Vagina (tissue), 2 donors: ENCODE measurements at regions not wholly inside any gene's neighbourhood (a gene's known extent, or its start where the extent isn't known, plus 50 kb on each side); places are given as distances from the start of the nearest gene placed in this dataset.

Experiments used
- CTCF ChIP-seq, 3 experiments: fragments of 450-650 bp in 2 of 3; fragments of 200-600 bp in 1 of 3; sonication (generic) in 1 of 3; IDR thresholded peaks; one replicate each; pipeline ENCODE4 v1.5.1; 2017 to 2019; ENCODE audit warnings: antibody characterized with exemption in 3 of 3, mild to moderate bottlenecking in 2 of 3, moderate library complexity in 2 of 3
- POLR2A ChIP-seq, 2 donors: fragments of 450-650 bp; IDR thresholded peaks; one replicate each; pipeline ENCODE4 v1.6.1; 2017; ENCODE audit warnings: antibody characterized with exemption in 2 of 2, mild to moderate bottlenecking in 2 of 2, moderate library complexity in 2 of 2
- POLR2AphosphoS5 ChIP-seq, 2 donors: sonication (generic); formaldehyde crosslinking; IDR thresholded peaks; one replicate each; pipeline ENCODE4 v1.9.0; 2017; ENCODE audit warnings: antibody characterized with exemption in 2 of 2, mild to moderate bottlenecking in 2 of 2, low read depth in 1 of 2; ENCODE audit not compliant: insufficient read depth in 1 of 2

GRCh38 chr4:160811956-160812355 is 1351.8 kb downstream of the FSTL5 start:
- TF ChIP-seq CTCF (IDR thresholded peaks at IDR 0.05) (no peak), POLR2AphosphoS5 (IDR thresholded peaks at IDR 0.05; ENCODE audit: insufficient read depth in 1 of 2, low read depth in 1 of 2) (no peak), POLR2A (IDR thresholded peaks at IDR 0.05) (no peak)
